ENCODE measurements at regions not wholly inside any gene's neighbourhood (a gene's known extent, or its start where the extent isn't known, plus 50 kb on each side); places are given as distances from the start of the nearest gene placed in this dataset.

GRCh38 chr2:67322353-67323001, 74.7 kb upstream of the ETAA1 start:
- TF ChIP-seq, protein P1, sequence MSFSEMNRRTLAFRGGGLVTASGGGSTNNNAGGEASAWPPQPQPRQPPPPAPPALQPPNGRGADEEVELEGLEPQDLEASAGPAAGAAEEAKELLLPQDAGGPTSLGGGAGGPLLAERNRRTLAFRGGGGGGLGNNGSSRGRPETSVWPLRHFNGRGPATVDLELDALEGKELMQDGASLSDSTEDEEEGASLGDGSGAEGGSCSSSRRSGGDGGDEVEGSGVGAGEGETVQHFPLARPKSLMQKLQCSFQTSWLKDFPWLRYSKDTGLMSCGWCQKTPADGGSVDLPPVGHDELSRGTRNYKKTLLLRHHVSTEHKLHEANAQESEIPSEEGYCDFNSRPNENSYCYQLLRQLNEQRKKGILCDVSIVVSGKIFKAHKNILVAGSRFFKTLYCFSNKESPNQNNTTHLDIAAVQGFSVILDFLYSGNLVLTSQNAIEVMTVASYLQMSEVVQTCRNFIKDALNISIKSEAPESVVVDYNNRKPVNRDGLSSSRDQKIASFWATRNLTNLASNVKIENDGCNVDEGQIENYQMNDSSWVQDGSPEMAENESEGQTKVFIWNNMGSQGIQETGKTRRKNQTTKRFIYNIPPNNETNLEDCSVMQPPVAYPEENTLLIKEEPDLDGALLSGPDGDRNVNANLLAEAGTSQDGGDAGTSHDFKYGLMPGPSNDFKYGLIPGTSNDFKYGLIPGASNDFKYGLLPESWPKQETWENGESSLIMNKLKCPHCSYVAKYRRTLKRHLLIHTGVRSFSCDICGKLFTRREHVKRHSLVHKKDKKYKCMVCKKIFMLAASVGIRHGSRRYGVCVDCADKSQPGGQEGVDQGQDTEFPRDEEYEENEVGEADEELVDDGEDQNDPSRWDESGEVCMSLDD (tag by site-specific recombination; IDR thresholded peaks at IDR 0.05), result no peak
- TF ChIP-seq ZNF529 (tag by site-specific recombination; IDR thresholded peaks at IDR 0.05; ENCODE audit: insufficient replicate concordance) (no peak), ZNF560 (tag by site-specific recombination; IDR thresholded peaks at IDR 0.05; ENCODE audit: borderline replicate concordance) (no peak), ZNF362 (tag by site-specific recombination; IDR thresholded peaks at IDR 0.05) (no peak), ZNF311 (tag by site-specific recombination; IDR thresholded peaks at IDR 0.05; ENCODE audit: borderline replicate concordance) (no peak), TCF7L2 (IDR thresholded peaks at IDR 0.05; ENCODE audit: borderline replicate concordance, low read depth, low read length) (no peak), CTCF (tag by site-specific recombination; IDR thresholded peaks at IDR 0.05) (peak; percentile 82), SCRT2 (tag by site-specific recombination; IDR thresholded peaks at IDR 0.05) (no peak)
- TF ChIP-seq, protein P2, sequence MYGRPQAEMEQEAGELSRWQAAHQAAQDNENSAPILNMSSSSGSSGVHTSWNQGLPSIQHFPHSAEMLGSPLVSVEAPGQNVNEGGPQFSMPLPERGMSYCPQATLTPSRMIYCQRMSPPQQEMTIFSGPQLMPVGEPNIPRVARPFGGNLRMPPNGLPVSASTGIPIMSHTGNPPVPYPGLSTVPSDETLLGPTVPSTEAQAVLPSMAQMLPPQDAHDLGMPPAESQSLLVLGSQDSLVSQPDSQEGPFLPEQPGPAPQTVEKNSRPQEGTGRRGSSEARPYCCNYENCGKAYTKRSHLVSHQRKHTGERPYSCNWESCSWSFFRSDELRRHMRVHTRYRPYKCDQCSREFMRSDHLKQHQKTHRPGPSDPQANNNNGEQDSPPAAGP (tag by site-specific recombination; IDR thresholded peaks at IDR 0.05), result no peak
